Middle frontal gyrus (tissue), 1 donor: ENCODE measurements at regions not wholly inside any gene's neighbourhood (a gene's known extent, or its start where the extent isn't known, plus 50 kb on each side); places are given as distances from the start of the nearest gene placed in this dataset.

ENCODE experiments used
- DNase-seq: peaks from one replicate; pipeline ENCODE4 v3.0.0-alpha.2; 2015; ENCODE audit warnings: low spot score; ENCODE audit errors: extremely low spot score

GRCh38 chr10:105989995-105990394, 1174.5 kb downstream of the SORCS1 start:
- DNase-seq = no peak

- DNase-seq = no peak
These were observed 1175.7 kb downstream of the SORCS1 start for GRCh38 chr10:105988848-105989247.

- DNase-seq = no peak
These were observed 1177.4 kb downstream of the SORCS1 start for GRCh38 chr10:105986912-105987635.

GRCh38 chr10:105986486-105986885, 1178.0 kb downstream of the SORCS1 start:
- DNase-seq = no peak

GRCh38 chr10:105982735-105983134, 1181.8 kb downstream of the SORCS1 start:
- DNase-seq = no peak

GRCh38 chr10:105981679-105982078, 1182.8 kb downstream of the SORCS1 start:
- no peak for DNase-seq

- no peak for DNase-seq
These were observed 1189.6 kb downstream of the SORCS1 start for GRCh38 chr10:105974803-105975456.

GRCh38 chr10:105973902-105974301, 1190.6 kb downstream of the SORCS1 start:
- DNase-seq = no peak

GRCh38 chr10:105973360-105973759, 1191.1 kb downstream of the SORCS1 start:
- no peak for DNase-seq

GRCh38 chr10:105971460-105971859, 1193.0 kb downstream of the SORCS1 start:
- no peak for DNase-seq

GRCh38 chr10:105969884-105970377, 1194.6 kb downstream of the SORCS1 start:
- no peak for DNase-seq

- no peak for DNase-seq
These were observed 1195.8 kb downstream of the SORCS1 start for GRCh38 chr10:105968666-105969065.

- DNase-seq = no peak
These were observed 1197.2 kb downstream of the SORCS1 start for GRCh38 chr10:105967256-105967655.

GRCh38 chr10:105965141-105965540, 1199.4 kb downstream of the SORCS1 start:
- no peak for DNase-seq

GRCh38 chr10:105964009-105964408, 1200.5 kb downstream of the SORCS1 start:
- no peak for DNase-seq

- DNase-seq = no peak
These were observed 1201.1 kb downstream of the SORCS1 start for GRCh38 chr10:105963334-105963884.

- DNase-seq = no peak
These were observed 1208.0 kb downstream of the SORCS1 start for GRCh38 chr10:105956550-105956949.

- DNase-seq = no peak
These were observed 1210.6 kb downstream of the SORCS1 start for GRCh38 chr10:105953861-105954260.

GRCh38 chr10:105953056-105953455, 1211.5 kb downstream of the SORCS1 start:
- no peak for DNase-seq

GRCh38 chr10:105952153-105952552, 1212.4 kb downstream of the SORCS1 start:
- no peak for DNase-seq

GRCh38 chr10:105950410-105950809, 1214.1 kb downstream of the SORCS1 start:
- DNase-seq = peak; percentile 40

- no peak for DNase-seq
These were observed 1214.8 kb downstream of the SORCS1 start for GRCh38 chr10:105949721-105950120.
